ENCODE measurements at regions not wholly inside any gene's neighbourhood (a gene's known extent, or its start where the extent isn't known, plus 50 kb on each side); places are given as distances from the start of the nearest gene placed in this dataset. TPM values are rescaled to one million over a fixed set of nuclear protein-coding genes. Genes with fewer than 3 reads are reported as not detected.

- no peak for TF ChIP-seq POLR2A (IDR thresholded peaks at IDR 0.05)
- TF ChIP-seq, protein P1, sequence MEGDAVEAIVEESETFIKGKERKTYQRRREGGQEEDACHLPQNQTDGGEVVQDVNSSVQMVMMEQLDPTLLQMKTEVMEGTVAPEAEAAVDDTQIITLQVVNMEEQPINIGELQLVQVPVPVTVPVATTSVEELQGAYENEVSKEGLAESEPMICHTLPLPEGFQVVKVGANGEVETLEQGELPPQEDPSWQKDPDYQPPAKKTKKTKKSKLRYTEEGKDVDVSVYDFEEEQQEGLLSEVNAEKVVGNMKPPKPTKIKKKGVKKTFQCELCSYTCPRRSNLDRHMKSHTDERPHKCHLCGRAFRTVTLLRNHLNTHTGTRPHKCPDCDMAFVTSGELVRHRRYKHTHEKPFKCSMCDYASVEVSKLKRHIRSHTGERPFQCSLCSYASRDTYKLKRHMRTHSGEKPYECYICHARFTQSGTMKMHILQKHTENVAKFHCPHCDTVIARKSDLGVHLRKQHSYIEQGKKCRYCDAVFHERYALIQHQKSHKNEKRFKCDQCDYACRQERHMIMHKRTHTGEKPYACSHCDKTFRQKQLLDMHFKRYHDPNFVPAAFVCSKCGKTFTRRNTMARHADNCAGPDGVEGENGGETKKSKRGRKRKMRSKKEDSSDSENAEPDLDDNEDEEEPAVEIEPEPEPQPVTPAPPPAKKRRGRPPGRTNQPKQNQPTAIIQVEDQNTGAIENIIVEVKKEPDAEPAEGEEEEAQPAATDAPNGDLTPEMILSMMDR (IDR thresholded peaks at IDR 0.05), result no peak
- H3K36me3 ChIP-seq (replicated peaks in 1 of 2; ENCODE audit: insufficient read depth in 1 of 2, low read depth in 2 of 2), result no peaks in the 10 kb centered on the region
- H3K27me3 ChIP-seq, result no peaks in the 10 kb centered on the region
- no peak for DNase-seq
- intact Hi-C loops (cut with DNase I), result no loop called here
- no peak overlapping the region for H3K4me3 ChIP-seq
- no peaks in the 10 kb centered on the region for H3K9me3 ChIP-seq
- H3K27ac ChIP-seq, result no peak overlapping the region
- 71 to 75% methylated on average over 5 of the region's 5 CpGs for WGBS, 2 donors
- ATAC-seq, result no peak
- no peaks in the 10 kb centered on the region for H3K4me1 ChIP-seq
Measured at GRCh38 chrY:7177631-7178030, 266.1 kb upstream of the AMELY start.

GRCh38 chrY:7169475-7169874 lies 257.9 kb upstream of the AMELY start:
- no peaks in the 10 kb centered on the region for H3K27me3 ChIP-seq
- WGBS, 2 donors, result 64 to 69% methylated on average over 1 of the region's 1 CpG
- H3K4me3 ChIP-seq, result no peak overlapping the region
- no peak for DNase-seq
- no peak for TF ChIP-seq POLR2A (IDR thresholded peaks at IDR 0.05)
- TF ChIP-seq, protein P1 (IDR thresholded peaks at IDR 0.05), result no peak
- H3K36me3 ChIP-seq (replicated peaks in 1 of 2; ENCODE audit: insufficient read depth in 1 of 2, low read depth in 2 of 2), result no peaks in the 10 kb centered on the region
- intact Hi-C loops (cut with DNase I), result no loop called here
- no peaks in the 10 kb centered on the region for H3K9me3 ChIP-seq
- H3K4me1 ChIP-seq, result no peaks in the 10 kb centered on the region
- ATAC-seq, result no peak
- no peak overlapping the region for H3K27ac ChIP-seq

- 62 to 66% methylated on average over 5 of the region's 5 CpGs for WGBS, 2 donors
- Histone ChIP-seq H3K27me3 (no peaks in the 10 kb centered on the region), H3K36me3 (replicated peaks in 1 of 2; ENCODE audit: insufficient read depth in 1 of 2, low read depth in 2 of 2) (no peaks in the 10 kb centered on the region), H3K27ac (no peak overlapping the region), H3K9me3 (no peaks in the 10 kb centered on the region), H3K4me3 (no peak overlapping the region), H3K4me1 (no peaks in the 10 kb centered on the region)
- TF ChIP-seq, protein P1 (IDR thresholded peaks at IDR 0.05), result no peak
- no peak for TF ChIP-seq POLR2A (IDR thresholded peaks at IDR 0.05)
- intact Hi-C loops (cut with DNase I), result no loop called here
- DNase-seq, result no peak
- no peak for ATAC-seq
Measured at GRCh38 chrY:7141477-7141876, 229.9 kb upstream of the AMELY start.

Small RNA genes in the stretch of these regions (small RNA-seq; reads per million reads assigned to genes)
- gene RF00019 (not detected), gene RN7SKP282 (not detected), gene RNU6-521P (not detected)
